ENCODE measurements at regions not wholly inside any gene's neighbourhood (a gene's known extent, or its start where the extent isn't known, plus 50 kb on each side); places are given as distances from the start of the nearest gene placed in this dataset.

DNA sequence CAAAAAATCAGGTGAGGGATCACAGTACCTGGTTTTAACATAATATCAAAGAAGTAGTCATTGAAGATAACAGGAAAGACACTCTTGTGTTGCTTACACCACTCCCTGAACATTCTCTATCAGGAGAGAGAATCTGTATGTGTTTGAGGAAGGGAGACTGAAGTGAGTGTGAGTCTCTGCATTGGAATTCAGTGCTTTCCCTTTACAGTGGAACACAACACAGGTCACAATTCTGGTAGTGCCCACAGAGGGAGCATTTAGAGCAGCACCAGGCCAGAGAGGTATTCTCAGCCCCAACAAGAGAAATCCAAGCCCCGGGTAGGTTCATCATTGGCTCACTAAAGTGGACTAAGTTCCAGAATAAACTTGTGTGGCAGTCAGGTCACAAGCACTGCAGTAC, 64.7 kb upstream of the UBQLN2 start:
- TF ChIP-seq POLR2A (IDR thresholded peaks at IDR 0.05) (no peak), CTCF (IDR thresholded peaks at IDR 0.05) (no peak)

Measured in stomach (tissue), 4 donors.